GM23248 (cell line): ENCODE measurements at regions not wholly inside any gene's neighbourhood (a gene's known extent, or its start where the extent isn't known, plus 50 kb on each side); places are given as distances from the start of the nearest gene placed in this dataset.

Source experiments
- DNase-seq: peaks from one replicate; pipeline ENCODE4 v3.0.0-alpha.2; 2015
- H2AFZ ChIP-seq: fragments of 200-600 bp; sonication (generic); 2 replicates; pipeline ENCODE4 v1.6.1; 2016; ENCODE audit warnings: antibody characterized with exemption
- H3F3A ChIP-seq: fragments of 200-600 bp; sonication (generic); 2 replicates; pipeline ENCODE4 v1.6.1; 2016; ENCODE audit warnings: mild to moderate bottlenecking, antibody characterized with exemption, mixed run types; ENCODE audit not compliant: insufficient read depth
- H3K27ac ChIP-seq: fragments of 200-600 bp; sonication (generic); 2 replicates; pipeline ENCODE4 v1.5.1; 2016; ENCODE audit warnings: mild to moderate bottlenecking
- H3K27me3 ChIP-seq: fragments of 200-600 bp; sonication (generic); replicated peaks from 2 replicates; pipeline ENCODE4 v1.6.1; 2016; ENCODE audit warnings: mild to moderate bottlenecking; ENCODE audit not compliant: insufficient read depth
- H3K36me3 ChIP-seq: fragments of 200-600 bp; sonication (generic); 2 replicates; pipeline ENCODE4 v1.6.1; 2016; ENCODE audit warnings: low read depth, mild to moderate bottlenecking
- H3K4me1 ChIP-seq: fragments of 200-600 bp; sonication (generic); 2 replicates; pipeline ENCODE4 v1.6.1; 2016; ENCODE audit warnings: mild to moderate bottlenecking; ENCODE audit not compliant: insufficient read depth
- H3K4me2 ChIP-seq: fragments of 200-600 bp; sonication (generic); one replicate; pipeline ENCODE4 v1.6.1; 2016; ENCODE audit warnings: mild to moderate bottlenecking; ENCODE audit not compliant: unreplicated experiment
- H3K4me3 ChIP-seq: fragments of 200-600 bp; sonication (generic); 2 replicates; pipeline ENCODE4 v1.5.1; 2016; ENCODE audit warnings: mild to moderate bottlenecking
- H3K79me2 ChIP-seq: fragments of 200-600 bp; sonication (generic); 2 replicates; pipeline ENCODE4 v1.6.1; 2016; ENCODE audit warnings: mild to moderate bottlenecking; ENCODE audit not compliant: insufficient read depth
- H3K9ac ChIP-seq: fragments of 200-600 bp; sonication (generic); 2 replicates; pipeline ENCODE4 v1.6.1; 2016; ENCODE audit warnings: mild to moderate bottlenecking
- H3K9me2 ChIP-seq: fragments of 200-600 bp; sonication (generic); 2 replicates; pipeline ENCODE4 v1.6.1; 2016; ENCODE audit warnings: mixed run types, mild to moderate bottlenecking, moderate library complexity; ENCODE audit not compliant: insufficient read depth
- H3K9me3 ChIP-seq: fragments of 200-600 bp; sonication (generic); one replicate; pipeline ENCODE4 v1.6.1; 2017; ENCODE audit warnings: low read depth
- H4K20me1 ChIP-seq: fragments of 200-600 bp; sonication (generic); 2 replicates; pipeline ENCODE4 v1.6.0; 2016; ENCODE audit not compliant: insufficient read depth
- EZH2 ChIP-seq: fragments of 200-600 bp; sonication (generic); IDR thresholded peaks from 2 replicates; pipeline ENCODE4 v1.6.1; 2018; ENCODE audit warnings: antibody characterized with exemption, mild to moderate bottlenecking; ENCODE audit not compliant: insufficient read depth, poor library complexity, severe bottlenecking
- EZH2phosphoT487 ChIP-seq: fragments of 200-600 bp; sonication (generic); IDR thresholded peaks from 2 replicates; pipeline ENCODE4 v1.6.1; 2018; ENCODE audit warnings: antibody characterized with exemption, moderate library complexity, mild to moderate bottlenecking, low read depth; ENCODE audit not compliant: insufficient read depth
- WGBS, 2 experiments: methylation state at CpG; one replicate each; pipeline ENCODE4 v1.1.6; 2015 to 2017; ENCODE audit warnings: low lambda C conversion rate in 2 of 2, low coverage in 1 of 2; ENCODE audit errors: missing lambda C conversion rate in 2 of 2; 5-methylcytosine and 5-hydroxymethylcytosine counted together
- in situ Hi-C: fragments of 300-500 bp; cut with MboI; formaldehyde crosslinking; loops from 2 replicates; pipeline ENCODE4 v1.15.0; 2020

DNA sequence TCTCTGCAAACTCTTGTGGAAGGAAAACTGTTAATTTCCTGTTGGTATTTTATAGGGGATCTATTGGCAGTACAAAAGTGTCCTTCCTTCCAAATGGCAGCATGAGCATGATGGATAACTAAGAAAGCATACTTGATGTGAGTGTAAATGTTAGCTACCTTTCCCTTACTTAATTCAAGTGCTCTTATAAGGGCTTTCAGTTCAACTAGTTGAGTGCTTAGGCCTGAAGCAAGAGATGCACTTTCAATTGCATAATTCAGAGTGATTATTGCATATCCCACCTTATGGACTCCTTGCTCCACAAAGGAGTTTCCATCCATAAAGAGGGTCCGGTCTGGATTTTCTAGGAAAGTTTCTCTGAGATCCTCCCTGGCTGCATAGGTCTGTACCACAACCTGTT is 56.3 kb upstream of the CYP2C8 start:
- in situ Hi-C loops = no loop called here
- H4K20me1 ChIP-seq = no peaks in the 10 kb centered on the region
- no peaks in the 10 kb centered on the region for H3K79me2 ChIP-seq
- H3K9ac ChIP-seq = no peak overlapping the region
- H3K27ac ChIP-seq = no peak overlapping the region
- H3K27me3 ChIP-seq = no peaks in the 10 kb centered on the region
- TF ChIP-seq EZH2phosphoT487 = no peak
- no peak for TF ChIP-seq EZH2
- H3K4me2 ChIP-seq = no peak overlapping the region
- H3K4me3 ChIP-seq = no peak overlapping the region
- H3K4me1 ChIP-seq = no peaks in the 10 kb centered on the region
- no peaks in the 10 kb centered on the region for H3K36me3 ChIP-seq
- no peaks in the 10 kb centered on the region for H3F3A ChIP-seq
- no peak for DNase-seq
- no peak overlapping the region for H2AFZ ChIP-seq
- no peaks in the 10 kb centered on the region for H3K9me3 ChIP-seq
- WGBS, 2 experiments = 38 to 45% methylated on average over 1 of the region's 1 CpG
- H3K9me2 ChIP-seq = no peaks in the 10 kb centered on the region

DNA sequence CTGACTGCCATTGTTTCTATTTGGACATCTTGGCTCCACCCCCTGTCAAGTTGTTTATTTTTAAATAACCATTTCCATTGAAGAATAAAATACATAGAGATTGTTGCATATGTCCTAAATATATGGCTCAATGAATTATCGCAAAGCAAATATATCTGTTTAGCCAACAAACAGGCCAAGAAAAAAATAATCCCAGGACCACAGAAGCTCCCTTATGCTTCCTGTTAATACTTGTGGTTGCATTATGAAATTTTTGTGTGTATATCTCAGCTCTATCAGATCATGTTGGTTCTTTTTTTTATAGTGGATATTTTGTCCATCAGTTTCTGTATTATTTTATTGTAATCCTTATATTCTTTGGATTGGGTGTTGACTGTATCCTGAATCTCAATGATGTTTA is 53.4 kb upstream of the CYP2C8 start:
- 34 to 50% methylated on average over 1 of the region's 1 CpG for WGBS, 2 experiments
- no peaks in the 10 kb centered on the region for H3F3A ChIP-seq

DNA sequence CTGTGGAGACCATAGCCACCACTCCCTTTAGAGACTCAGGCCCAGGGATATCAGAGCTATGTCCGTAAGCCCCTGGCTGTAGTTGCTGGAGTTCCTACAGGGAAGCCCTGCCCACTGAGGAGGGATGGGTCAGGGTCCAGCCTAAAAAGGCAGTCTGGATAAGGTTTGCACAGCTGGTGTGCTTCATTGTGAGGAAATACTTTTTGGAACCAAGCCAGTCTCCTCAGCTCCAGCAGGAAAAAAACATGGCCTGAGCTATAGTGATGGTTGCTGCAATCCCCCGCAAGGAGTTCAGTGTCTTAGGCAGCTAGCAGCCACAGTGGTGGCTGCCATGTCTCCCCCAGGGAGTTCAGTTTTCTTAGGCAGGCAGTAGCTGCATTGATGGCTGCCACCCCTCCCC is 52.6 kb upstream of the CYP2C8 start:
- TF ChIP-seq EZH2 = no peak
- TF ChIP-seq EZH2phosphoT487 = no peak
- Histone ChIP-seq H3K9me3 (no peaks in the 10 kb centered on the region), H4K20me1 (no peaks in the 10 kb centered on the region), H3K36me3 (no peaks in the 10 kb centered on the region), H2AFZ (no peak overlapping the region), H3K27ac (no peak overlapping the region), H3K4me1 (no peaks in the 10 kb centered on the region), H3K27me3 (no peaks in the 10 kb centered on the region), H3K4me2 (no peak overlapping the region), H3K4me3 (no peak overlapping the region), H3K79me2 (no peaks in the 10 kb centered on the region), H3K9me2 (no peaks in the 10 kb centered on the region), H3K9ac (no peak overlapping the region), H3F3A (no peaks in the 10 kb centered on the region)
- in situ Hi-C loops = no loop called here
- WGBS, 2 experiments = 44 to 56% methylated on average over 2 of the region's 2 CpGs
- DNase-seq = peak; percentile 8

More for the DNA sequence above, 53.4 kb upstream of the CYP2C8 start:
- Histone ChIP-seq H3K9ac (no peak overlapping the region), H3K79me2 (no peaks in the 10 kb centered on the region), H3K4me3 (no peak overlapping the region), H3K9me3 (no peaks in the 10 kb centered on the region), H3K4me2 (no peak overlapping the region), H3K27ac (no peak overlapping the region), H3K36me3 (no peaks in the 10 kb centered on the region), H3K27me3 (no peaks in the 10 kb centered on the region), H2AFZ (no peak overlapping the region), H4K20me1 (no peaks in the 10 kb centered on the region), H3K9me2 (no peaks in the 10 kb centered on the region), H3K4me1 (no peaks in the 10 kb centered on the region)
- no peak for DNase-seq
- in situ Hi-C loops = no loop called here
- no peak for TF ChIP-seq EZH2
